Motor neuron (in vitro differentiated cells): ENCODE measurements at regions not wholly inside any gene's neighbourhood (a gene's known extent, or its start where the extent isn't known, plus 50 kb on each side); places are given as distances from the start of the nearest gene placed in this dataset.

Experiments
- ATAC-seq, 8 experiments: fragments of 200-7000 bp; cut with Tn5 transposase; replicated peaks in 6 of 8; 2 replicates each; pipeline ENCODE4 v1.8.0; 2021; ENCODE audit warnings: mild to moderate bottlenecking in 8 of 8, moderate library complexity in 8 of 8
- H3K27ac ChIP-seq, 2 donors: fragments of 250-450 bp; sonication (Bioruptor Pico); 2 replicates each; pipeline ENCODE4 v1.9.0; 2021; ENCODE audit warnings: antibody characterized with exemption in 2 of 2, mild to moderate bottlenecking in 2 of 2, moderate library complexity in 1 of 2
- H3K4me1 ChIP-seq, 2 donors: fragments of 250-450 bp; sonication (Bioruptor Pico); replicated peaks in 1 of 2; 2 replicates each; pipeline ENCODE4 v1.6.1; 2021; ENCODE audit warnings: antibody characterized with exemption in 2 of 2, mild to moderate bottlenecking in 2 of 2, moderate library complexity in 1 of 2
- H3K4me3 ChIP-seq, 5 donors: fragments of 250-450 bp; sonication (Bioruptor Pico); 2 replicates each; pipeline ENCODE4 v1.9.0; 2021; ENCODE audit warnings: antibody characterized with exemption in 5 of 5, mild to moderate bottlenecking in 5 of 5, moderate library complexity in 4 of 5
- WGBS, 10 experiments: fragments of 450-650 bp; shearing (Covaris generic); methylation state at CpG; one replicate each; pipeline ENCODE4 v1.0.0; 2022; 5-methylcytosine and 5-hydroxymethylcytosine counted together
- in situ Hi-C, 9 experiments: fragments of 400-800 bp; cut with MboI; loops; one replicate each; pipeline ENCODE4 v1.15.0; 2021; ENCODE audit warnings: low sequenced_read_pairs in 9 of 9, low pct_unique_long_range_greater_than_20kb in 2 of 9; ENCODE audit not compliant: unreplicated experiment in 9 of 9

- WGBS, 10 experiments: 20 to 100% (median 82%) methylated on average over 1 of the region's 2 CpGs; no CpG with 5 or more reads in 6 of the 10 experiments
- Histone ChIP-seq H3K4me1 (no peaks in the 10 kb centered on the region), H3K4me3 (no peak overlapping the region), H3K27ac (no peak overlapping the region)
- in situ Hi-C loops: no loop called here
- no peak for ATAC-seq
Observed at GRCh38 chr6:134866563-134866962, 83.3 kb downstream of the ALDH8A1 start.

- Histone ChIP-seq H3K4me3 (no peak overlapping the region), H3K4me1 (no peaks in the 10 kb centered on the region), H3K27ac (no peak overlapping the region)
- ATAC-seq: no peak
- in situ Hi-C loops: no loop called here
- WGBS, 10 experiments: 43 to 92% (median 65%) methylated on average over 1 to 3 of the region's 3 CpGs; no CpG with 5 or more reads in 2 of the 10 experiments
Observed at GRCh38 chr6:134864558-134864957, 85.3 kb downstream of the ALDH8A1 start.

GRCh38 chr6:134863763-134864510 lies 86.0 kb downstream of the ALDH8A1 start:
- no peak overlapping the region for H3K4me3 ChIP-seq
- in situ Hi-C loops: no loop called here
- WGBS, 10 experiments: 13 to 92% (median 83%) methylated on average over 4 to 10 of the region's 11 CpGs
- no peaks in the 10 kb centered on the region for H3K4me1 ChIP-seq
- no peak overlapping the region for H3K27ac ChIP-seq
- no peak for ATAC-seq

- H3K4me3 ChIP-seq: no peak overlapping the region
- WGBS, 10 experiments: 31 to 78% (median 61%) methylated on average over 1 to 3 of the region's 3 CpGs; no CpG with 5 or more reads in 2 of the 10 experiments
- no peak overlapping the region for H3K27ac ChIP-seq
- in situ Hi-C loops: no loop called here
- no peak for ATAC-seq
- peaks cover 0 to 5% of the 10 kb centered on the region in 2 donors for H3K4me1 ChIP-seq
Observed at GRCh38 chr6:134854366-134854765, 95.5 kb downstream of the ALDH8A1 start.

GRCh38 chr6:134853111-134854055 lies 96.5 kb downstream of the ALDH8A1 start:
- peaks cover 0 to 5% of the 10 kb centered on the region in 2 donors for H3K4me1 ChIP-seq
- WGBS, 10 experiments: 16 to 88% (median 74%) methylated on average over 1 to 7 of the region's 7 CpGs
- H3K27ac ChIP-seq: no peak overlapping the region
- in situ Hi-C loops: no loop called here
- no peak overlapping the region for H3K4me3 ChIP-seq
- ATAC-seq: peak in 1 of 8 experiments; percentile 12

GRCh38 chr6:134851548-134851947 lies 98.4 kb downstream of the ALDH8A1 start:
- no peak for ATAC-seq
- no peak overlapping the region for H3K27ac ChIP-seq
- WGBS, 10 experiments: 77 to 100% (median 95%) methylated on average over 1 to 5 of the region's 6 CpGs; no CpG with 5 or more reads in 1 of the 10 experiments
- H3K4me1 ChIP-seq: peaks cover 0 to 5% of the 10 kb centered on the region in 2 donors
- in situ Hi-C loops: no loop called here
- H3K4me3 ChIP-seq: no peak overlapping the region

- in situ Hi-C loops: no loop called here
- Histone ChIP-seq H3K4me3 (no peak overlapping the region), H3K27ac (no peak overlapping the region), H3K4me1 (peaks cover 0 to 5% of the 10 kb centered on the region in 2 donors)
- ATAC-seq: peak in 5 of 8 experiments; percentile 42 to 77 (median 57)
- 17 to 80% (median 64%) methylated on average over 1 to 11 of the region's 11 CpGs; no CpG with 5 or more reads in 3 of the 10 experiments for WGBS, 10 experiments
Observed at GRCh38 chr6:134850721-134851305, 99.1 kb downstream of the ALDH8A1 start.

GRCh38 chr6:134849920-134850447 lies 99.9 kb downstream of the ALDH8A1 start:
- ATAC-seq: no peak

GRCh38 chr6:134848076-134848475 lies 101.8 kb downstream of the ALDH8A1 start:
- Histone ChIP-seq H3K4me1 (no peaks in the 10 kb centered on the region), H3K27ac (no peak overlapping the region), H3K4me3 (no peak overlapping the region)
- in situ Hi-C loops: no loop called here
- 33 to 96% (median 89%) methylated on average over 1 to 6 of the region's 6 CpGs; no CpG with 5 or more reads in 2 of the 10 experiments for WGBS, 10 experiments
- no peak for ATAC-seq

More at GRCh38 chr6:134849920-134850447, 99.9 kb downstream of the ALDH8A1 start:
- no peak overlapping the region for H3K27ac ChIP-seq
- WGBS, 10 experiments: 90 to 100% (median 96%) methylated on average over 1 to 4 of the region's 4 CpGs; no CpG with 5 or more reads in 5 of the 10 experiments
- H3K4me1 ChIP-seq: no peaks in the 10 kb centered on the region
- no peak overlapping the region for H3K4me3 ChIP-seq
- in situ Hi-C loops: no loop called here

- no peak for ATAC-seq
- Histone ChIP-seq H3K27ac (no peak overlapping the region), H3K4me1 (peaks cover 0 to 2% of the 10 kb centered on the region in 2 donors), H3K4me3 (no peak overlapping the region)
- WGBS, 10 experiments: 25 to 84% (median 51%) methylated on average over 1 to 3 of the region's 3 CpGs; no CpG with 5 or more reads in 2 of the 10 experiments
- in situ Hi-C loops: no loop called here
Observed at GRCh38 chr6:134846865-134847264, 103.0 kb downstream of the ALDH8A1 start.

- Histone ChIP-seq H3K27ac (no peak overlapping the region), H3K4me1 (peaks cover 0 to 2% of the 10 kb centered on the region in 2 donors), H3K4me3 (no peak overlapping the region)
- WGBS, 10 experiments: 75 to 100% (median 90%) methylated on average over 1 to 5 of the region's 7 CpGs; no CpG with 5 or more reads in 2 of the 10 experiments
- no peak for ATAC-seq
- in situ Hi-C loops: no loop called here
Observed at GRCh38 chr6:134846031-134846430, 103.9 kb downstream of the ALDH8A1 start.

- no peak for ATAC-seq
- Histone ChIP-seq H3K4me3 (no peak overlapping the region), H3K27ac (no peak overlapping the region), H3K4me1 (peaks cover 0 to 2% of the 10 kb centered on the region in 2 donors)
- in situ Hi-C loops: no loop called here
- WGBS, 10 experiments: 83 to 100% (median 100%) methylated on average over 1 to 2 of the region's 2 CpGs; no CpG with 5 or more reads in 5 of the 10 experiments
Observed at GRCh38 chr6:134844120-134844519, 105.8 kb downstream of the ALDH8A1 start.
